Stimulated activated CD4-positive, alpha-beta T cell treated with anti-CD3 and anti-CD28 coated beads, Interleukin-12 subunit alpha, Interleukin-12 subunit beta, amount 100 ng/mL, for 48 hours (primary cell): ENCODE measurements at regions not wholly inside any gene's neighbourhood (a gene's known extent, or its start where the extent isn't known, plus 50 kb on each side); places are given as distances from the start of the nearest gene placed in this dataset.

Source experiments
- DNase-seq, 3 donors: peaks; one replicate each; pipeline ENCODE4 v3.0.0-alpha.2; 2020; ENCODE audit warnings: low read depth in 2 of 3, low spot score in 1 of 3

- DNase-seq, result no peak
Measured at GRCh38 chr18:75625966-75626365, 198.5 kb upstream of the SMIM21 start.

GRCh38 chr18:75624869-75625268 is 197.4 kb upstream of the SMIM21 start:
- no peak for DNase-seq

GRCh38 chr18:75621818-75622217 is 194.3 kb upstream of the SMIM21 start:
- no peak for DNase-seq

GRCh38 chr18:75618146-75618545 is 190.6 kb upstream of the SMIM21 start:
- DNase-seq, result no peak

- DNase-seq, result no peak
Measured at GRCh38 chr18:75612456-75612855, 185.0 kb upstream of the SMIM21 start.

- DNase-seq, result no peak
Measured at GRCh38 chr18:75607701-75608100, 180.2 kb upstream of the SMIM21 start.

- DNase-seq, result no peak
Measured at GRCh38 chr18:75592527-75592926, 165.0 kb upstream of the SMIM21 start.

GRCh38 chr18:75588412-75588811 is 160.9 kb upstream of the SMIM21 start:
- DNase-seq, result no peak

- no peak for DNase-seq
Measured at GRCh38 chr18:75587131-75587530, 159.6 kb upstream of the SMIM21 start.

GRCh38 chr18:75586130-75586889 is 158.8 kb upstream of the SMIM21 start:
- no peak for DNase-seq

GRCh38 chr18:75582940-75583339 is 155.4 kb upstream of the SMIM21 start:
- DNase-seq, result no peak

GRCh38 chr18:75582406-75582821 is 154.9 kb upstream of the SMIM21 start:
- DNase-seq, result no peak

- DNase-seq, result no peak
Measured at GRCh38 chr18:75581336-75582131, 154.0 kb upstream of the SMIM21 start.

GRCh38 chr18:75574187-75574586 is 146.7 kb upstream of the SMIM21 start:
- DNase-seq, result no peak

GRCh38 chr18:75563150-75563549 is 135.6 kb upstream of the SMIM21 start:
- DNase-seq, result no peak

- no peak for DNase-seq
Measured at GRCh38 chr18:75562216-75562615, 134.7 kb upstream of the SMIM21 start.

GRCh38 chr18:75558790-75559189 is 131.3 kb upstream of the SMIM21 start:
- DNase-seq, result no peak

GRCh38 chr18:75556841-75557240 is 129.3 kb upstream of the SMIM21 start:
- no peak for DNase-seq

- DNase-seq, result no peak
Measured at GRCh38 chr18:75554644-75555185, 127.2 kb upstream of the SMIM21 start.

GRCh38 chr18:75554176-75554575 is 126.7 kb upstream of the SMIM21 start:
- DNase-seq, result no peak

- no peak for DNase-seq
Measured at GRCh38 chr18:75553021-75553420, 125.5 kb upstream of the SMIM21 start.

- no peak for DNase-seq
Measured at GRCh38 chr18:75551071-75551470, 123.6 kb upstream of the SMIM21 start.
